ENCODE measurements at regions not wholly inside any gene's neighbourhood (a gene's known extent, or its start where the extent isn't known, plus 50 kb on each side); places are given as distances from the start of the nearest gene placed in this dataset.

- TF ChIP-seq, protein P1, sequence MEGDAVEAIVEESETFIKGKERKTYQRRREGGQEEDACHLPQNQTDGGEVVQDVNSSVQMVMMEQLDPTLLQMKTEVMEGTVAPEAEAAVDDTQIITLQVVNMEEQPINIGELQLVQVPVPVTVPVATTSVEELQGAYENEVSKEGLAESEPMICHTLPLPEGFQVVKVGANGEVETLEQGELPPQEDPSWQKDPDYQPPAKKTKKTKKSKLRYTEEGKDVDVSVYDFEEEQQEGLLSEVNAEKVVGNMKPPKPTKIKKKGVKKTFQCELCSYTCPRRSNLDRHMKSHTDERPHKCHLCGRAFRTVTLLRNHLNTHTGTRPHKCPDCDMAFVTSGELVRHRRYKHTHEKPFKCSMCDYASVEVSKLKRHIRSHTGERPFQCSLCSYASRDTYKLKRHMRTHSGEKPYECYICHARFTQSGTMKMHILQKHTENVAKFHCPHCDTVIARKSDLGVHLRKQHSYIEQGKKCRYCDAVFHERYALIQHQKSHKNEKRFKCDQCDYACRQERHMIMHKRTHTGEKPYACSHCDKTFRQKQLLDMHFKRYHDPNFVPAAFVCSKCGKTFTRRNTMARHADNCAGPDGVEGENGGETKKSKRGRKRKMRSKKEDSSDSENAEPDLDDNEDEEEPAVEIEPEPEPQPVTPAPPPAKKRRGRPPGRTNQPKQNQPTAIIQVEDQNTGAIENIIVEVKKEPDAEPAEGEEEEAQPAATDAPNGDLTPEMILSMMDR (IDR thresholded peaks at IDR 0.05) = no peak
- TF ChIP-seq POLR2A (IDR thresholded peaks at IDR 0.05) = no peak
Observed at GRCh38 chr7:35969066-35969465, 168.2 kb downstream of the SEPTIN7 start.

All from Peyer's patch (tissue), 4 donors.